Gastroesophageal sphincter (tissue), 3 donors: ENCODE measurements at regions not wholly inside any gene's neighbourhood (a gene's known extent, or its start where the extent isn't known, plus 50 kb on each side); places are given as distances from the start of the nearest gene placed in this dataset.

Experiments used
- CTCF ChIP-seq, 4 experiments: fragments of 200-600 bp in 2 of 4; fragments of 450-650 bp in 2 of 4; sonication (generic) in 1 of 4; IDR thresholded peaks; one replicate each; pipeline ENCODE4 v1.5.1; 2017 to 2019; ENCODE audit warnings: antibody characterized with exemption in 4 of 4, mild to moderate bottlenecking in 2 of 4, moderate library complexity in 2 of 4
- EP300 ChIP-seq: sonication (generic); formaldehyde crosslinking; IDR thresholded peaks from one replicate; pipeline ENCODE4 v1.6.1; 2017; ENCODE audit warnings: antibody characterized with exemption, mild to moderate bottlenecking
- POLR2A ChIP-seq, 2 donors: fragments of 450-650 bp; IDR thresholded peaks; one replicate each; pipeline ENCODE4 v1.6.1; 2017; ENCODE audit warnings: antibody characterized with exemption in 2 of 2, mild to moderate bottlenecking in 2 of 2, moderate library complexity in 1 of 2

DNA sequence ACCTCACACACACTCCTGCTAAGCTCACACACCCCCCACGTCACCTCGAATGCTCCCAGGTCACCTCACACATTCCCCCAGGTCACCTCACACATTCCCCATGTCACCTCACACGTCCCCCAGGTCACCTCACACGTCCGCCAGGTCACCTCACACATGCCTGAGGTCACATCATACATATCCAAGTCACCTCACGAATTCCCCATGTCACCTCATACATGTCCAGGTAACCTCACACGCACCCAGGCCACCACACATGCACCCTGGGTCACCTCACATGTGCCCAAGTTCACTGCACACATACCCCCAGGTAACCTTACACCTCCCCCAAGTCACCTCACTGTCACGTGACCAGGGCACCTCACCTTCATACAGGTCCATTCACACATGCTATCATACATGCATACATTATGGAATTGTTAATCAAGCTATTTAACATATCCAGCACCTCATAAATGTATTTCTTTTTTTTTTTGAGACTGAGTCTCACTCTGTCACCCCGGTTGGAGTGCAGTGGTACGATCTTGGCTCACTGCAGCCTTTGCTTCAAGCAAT is 640.3 kb downstream of the TMEM121 start:
- no peak for TF ChIP-seq CTCF (IDR thresholded peaks at IDR 0.05)
- no peak for TF ChIP-seq POLR2A (IDR thresholded peaks at IDR 0.05)
- TF ChIP-seq EP300, result no peak
